A549 (cell line): ENCODE measurements at regions not wholly inside any gene's neighbourhood (a gene's known extent, or its start where the extent isn't known, plus 50 kb on each side); places are given as distances from the start of the nearest gene placed in this dataset.
A peak's percentile ranks its signal among the peaks of the same experiment; 100 is the strongest.

Source experiments
- ATAC-seq, 2 experiments: fragments of 200-7000 bp in 1 of 2; fragments of >200 bp in 1 of 2; cut with Nextera tagmentation in 1 of 2; cut with Tn5 transposase in 1 of 2; 3 replicates each; pipeline versions ENCODE4 v1.8.0 to v1.9.1; 2018 to 2020; ENCODE audit warnings: mild to moderate bottlenecking in 1 of 2, moderate library complexity in 1 of 2
- CTCF ChIA-PET: fragments of 300-600 bp; sonication (Branson Sonifier 250); formaldehyde crosslinking; extraction: SDS; loops from one replicate; lab custom pipeline; 2021; ENCODE audit warnings: antibody characterized with exemption, inconsistent platforms; lab: Yijun Ruan, JAX
- POLR2A ChIA-PET: fragments of 350-600 bp; formaldehyde crosslinking; extraction: SDS; loops from one replicate; lab custom pipeline; 2021; ENCODE audit warnings: antibody characterized with exemption, inconsistent platforms; lab: Yijun Ruan, JAX
- DNase-seq, 2 experiments: peaks; one replicate each; pipeline versions ENCODE4 v3.0.0 to v3.0.0-alpha.2; 2011 to 2016; ENCODE audit warnings: low read depth in 1 of 2, low spot score in 1 of 2
- FAIRE-seq: peaks from 2 replicates; lab custom pipeline; 2011; peaks lifted over from hg19 to GRCh38; lab: Jason Lieb, UNC
- H3K27ac ChIP-seq, 2 experiments: fragments of >200 bp; sonication (Bioruptor Twin); formaldehyde crosslinking; 3 replicates each; pipeline ENCODE4 v1.5.1; 2016 to 2017
- H3K4me1 ChIP-seq: fragments of >200 bp; sonication (Bioruptor Twin); formaldehyde crosslinking; 3 replicates; pipeline ENCODE4 v1.6.1; 2016
- H3K4me2 ChIP-seq: fragments of >200 bp; sonication (Bioruptor Twin); formaldehyde crosslinking; 3 replicates; pipeline ENCODE4 v1.6.1; 2016
- H3K4me3 ChIP-seq: fragments of >200 bp; sonication (Bioruptor Twin); formaldehyde crosslinking; 3 replicates; pipeline ENCODE4 v1.5.1; 2016
- H3K9me3 ChIP-seq: fragments of >200 bp; sonication (Bioruptor Twin); formaldehyde crosslinking; 3 replicates; pipeline ENCODE4 v1.6.1; 2016
- BHLHE40 ChIP-seq: IDR thresholded peaks from 2 replicates; pipeline ENCODE4 v1.6.1; 2012; ENCODE audit warnings: low read depth, low read length, inconsistent platforms
- CBX8 ChIP-seq: fragments of 200-600 bp; sonication (generic); IDR thresholded peaks from 2 replicates; pipeline ENCODE4 v1.6.1; 2016
- CEBPB ChIP-seq, 2 experiments: fragments of >200 bp in 1 of 2; sonication (Bioruptor Twin) in 1 of 2; formaldehyde crosslinking in 1 of 2; IDR thresholded peaks; 2 replicates each; pipeline ENCODE4 v1.6.1; 2012 to 2016
- CHD2 ChIP-seq: fragments of 150-350 bp; IDR thresholded peaks from 2 replicates; pipeline ENCODE4 v1.6.1; 2014; ENCODE audit warnings: low read length; ENCODE audit not compliant: partially characterized antibody
- CHD4 ChIP-seq: fragments of 200-600 bp; sonication (generic); IDR thresholded peaks from 2 replicates; pipeline ENCODE4 v1.6.1; 2016; ENCODE audit warnings: antibody characterized with exemption, mild to moderate bottlenecking, borderline replicate concordance
- E2F6 ChIP-seq: IDR thresholded peaks from 2 replicates; pipeline ENCODE4 v1.6.1; 2012; ENCODE audit warnings: low read depth, borderline replicate concordance
- EHMT2 ChIP-seq: fragments of 200-600 bp; sonication (generic); IDR thresholded peaks from 2 replicates; pipeline ENCODE4 v1.6.1; 2016; ENCODE audit warnings: antibody characterized with exemption, low read depth, mild to moderate bottlenecking, moderate library complexity
- EP300 ChIP-seq, 2 experiments: fragments of >200 bp; sonication (Bioruptor Twin); formaldehyde crosslinking; IDR thresholded peaks; 2 replicates in 1 of 2; 3 replicates in 1 of 2; pipeline ENCODE4 v1.6.1; 2016 to 2017
- FOSL2 ChIP-seq, 2 experiments: fragments of 450-650 bp in 1 of 2; fragments of >200 bp in 1 of 2; sonication (Bioruptor Twin) in 1 of 2; formaldehyde crosslinking; IDR thresholded peaks; 2 replicates each; pipeline versions ENCODE4 v1.5.0 to v1.6.1; 2016 to 2020; ENCODE audit warnings: mild to moderate bottlenecking in 1 of 2, moderate library complexity in 1 of 2
- GATA3 ChIP-seq: IDR thresholded peaks from 2 replicates; pipeline ENCODE4 v1.6.1; 2012; ENCODE audit warnings: borderline replicate concordance
- HEYL ChIP-seq: fragments of 250-450 bp; sonication (Bioruptor Pico); IDR thresholded peaks from 2 replicates; pipeline ENCODE4 v1.8.0; 2021; ENCODE audit warnings: mild to moderate bottlenecking, moderate library complexity
- HOXB5 ChIP-seq: fragments of 250-450 bp; sonication (Bioruptor Pico); IDR thresholded peaks from 2 replicates; pipeline ENCODE4 v1.5.0; 2020; ENCODE audit warnings: mild to moderate bottlenecking, moderate library complexity
- JUNB ChIP-seq: fragments of >200 bp; sonication (Bioruptor Twin); formaldehyde crosslinking; IDR thresholded peaks from 2 replicates; pipeline ENCODE4 v1.6.1; 2016
- MAFK ChIP-seq: fragments of 450-650 bp; IDR thresholded peaks from 2 replicates; pipeline ENCODE4 v1.6.1; 2014; ENCODE audit not compliant: partially characterized antibody
- MAZ ChIP-seq: fragments of 150-350 bp; IDR thresholded peaks from 2 replicates; pipeline ENCODE4 v1.6.1; 2014; ENCODE audit warnings: antibody characterized with exemption, low read depth, low read length, borderline replicate concordance
- MYC ChIP-seq: IDR thresholded peaks from 2 replicates; pipeline ENCODE4 v1.6.1; 2012; ENCODE audit warnings: mild to moderate bottlenecking, inconsistent platforms, low read length, improper control_type of control experiment, borderline replicate concordance
- NFE2L2 ChIP-seq: fragments of 150-350 bp; conservative IDR thresholded peaks from 2 replicates; pipeline ENCODE4 v1.6.1; 2014; ENCODE audit warnings: low read length
- RAD21 ChIP-seq, 2 experiments: fragments of >200 bp in 1 of 2; sonication (Bioruptor Twin) in 1 of 2; formaldehyde crosslinking in 1 of 2; IDR thresholded peaks in 1 of 2; conservative IDR thresholded peaks in 1 of 2; 2 replicates in 1 of 2; 3 replicates in 1 of 2; pipeline ENCODE4 v1.6.1; 2012 to 2018; ENCODE audit warnings: inconsistent platforms in 1 of 2
- RARB ChIP-seq: fragments of 250-450 bp; sonication (Bioruptor Pico); IDR thresholded peaks from 2 replicates; pipeline ENCODE4 v1.8.0; 2021; ENCODE audit warnings: mild to moderate bottlenecking, moderate library complexity
- SREBF2 ChIP-seq: fragments of 450-650 bp; IDR thresholded peaks from 2 replicates; pipeline ENCODE4 v1.6.1; 2014; ENCODE audit warnings: mild to moderate bottlenecking, moderate library complexity
- TFCP2L1 ChIP-seq: fragments of 250-450 bp; sonication (Bioruptor Pico); IDR thresholded peaks from 2 replicates; pipeline ENCODE4 v1.5.0; 2021; ENCODE audit warnings: mild to moderate bottlenecking
- USF2 ChIP-seq: fragments of 450-650 bp; IDR thresholded peaks from 2 replicates; pipeline ENCODE4 v1.6.1; 2014; ENCODE audit warnings: antibody characterized with exemption
- ZFP36 ChIP-seq: fragments of 450-650 bp; IDR thresholded peaks from 2 replicates; pipeline ENCODE4 v1.6.1; 2014; ENCODE audit warnings: borderline replicate concordance; ENCODE audit not compliant: partially characterized antibody
- WGBS: methylation state at CpG from one replicate; pipeline ENCODE4 v1.1.6; 2017; ENCODE audit errors: missing lambda C conversion rate; 5-methylcytosine and 5-hydroxymethylcytosine counted together
- TF ChIP-seq, protein P1 (sequence below): IDR thresholded peaks from 2 replicates; pipeline ENCODE4 v1.6.1; 2012
- TF ChIP-seq, protein P2 (sequence below): fragments of 200-600 bp; sonication (generic); IDR thresholded peaks from 2 replicates; pipeline ENCODE4 v1.6.1; 2016; ENCODE audit warnings: antibody characterized with exemption, mild to moderate bottlenecking, moderate library complexity
- TF ChIP-seq, protein P3 (sequence below): fragments of 150-350 bp; IDR thresholded peaks from 2 replicates; pipeline ENCODE4 v1.6.1; 2014; ENCODE audit warnings: low read depth, mild to moderate bottlenecking, low read length

DNA sequence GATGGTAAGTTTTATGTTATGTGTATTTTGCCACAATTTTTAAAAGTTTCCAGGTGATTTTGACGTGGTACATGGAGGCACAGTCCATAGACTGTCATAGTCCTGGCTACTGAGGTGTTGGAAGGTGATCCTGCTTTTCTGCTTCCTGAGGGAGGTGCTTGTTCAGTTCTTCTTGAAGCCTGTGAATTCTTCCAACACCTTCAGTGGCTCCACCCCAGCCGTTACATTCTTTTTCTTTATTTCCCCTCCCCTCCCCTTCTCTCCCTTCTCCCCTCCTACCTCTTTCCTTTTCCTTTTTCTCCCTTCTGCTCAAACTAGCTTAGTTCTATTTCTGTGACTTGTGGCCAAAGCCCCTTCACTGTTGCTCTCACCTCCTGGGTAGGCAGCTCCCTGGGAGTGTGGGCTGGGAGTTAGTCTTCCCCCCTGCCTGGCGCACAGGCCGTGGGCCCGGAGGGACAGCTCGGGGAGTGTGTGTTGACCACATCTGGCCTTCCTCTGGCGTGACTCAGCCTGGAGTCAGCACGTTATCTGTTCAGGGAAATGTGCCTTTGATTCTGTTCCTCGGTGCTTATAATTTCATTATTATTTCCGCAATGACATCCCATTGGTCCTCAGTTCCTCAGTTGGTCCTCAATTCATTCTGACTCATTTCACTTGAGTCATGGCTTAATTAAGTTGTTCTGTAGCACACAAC is 566.2 kb downstream of the TBC1D22A start:
- Histone ChIP-seq H3K9me3 (peaks cover 7% of the 10 kb centered on the region; the same call in 1 of the 3 replicates), H3K4me2 (peak overlapping the region; percentile 64), H3K4me3 (no peak overlapping the region), H3K27ac (peak overlapping the region; percentile 70 to 85), H3K4me1 (peaks cover 15% of the 10 kb centered on the region)
- ATAC-seq (peak; percentile 95 to 96), FAIRE-seq (no peak), DNase-seq (peak; percentile 67 to 76)
- WGBS = 5% methylated on average over 10 of the region's 10 CpGs
- ChIA-PET CTCF (interaction anchor here (1.0 kb wide), 1 partner anchor 13 kb away, joined by 3 read pairs; no protein-coding TSS in a partner anchor), POLR2A (interaction anchor here (0.7 to 1.6 kb wide), 2 partner anchors 8 to 49 kb away, joined by 3 to 8 read pairs; no protein-coding TSS in a partner anchor)
- TF ChIP-seq BHLHE40 (no peak), MYC (0 out of 2 replicates have a peak, but pooled peaks have one; percentile 27), FOSL2 (IDR thresholded peaks at IDR 0.05) (peak; percentile 65), FOSL2 (CRISPR knock-in tag; IDR thresholded peaks at IDR 0.05) (peak; percentile 72), USF2 (peak; percentile 39; the same call in 1 of the 2 replicates), CHD4 (no peak), RAD21 (conservative IDR thresholded peaks at IDR 0.05 in 1 of 2, IDR thresholded peaks at IDR 0.05 in 1 of 2) (peak in 1 of 2 experiments; percentile 8; a peak in 1 of 5 replicates), MAFK (peak; percentile 37), CEBPB (IDR thresholded peaks at IDR 0.05) (no peak), GATA3 (peak; percentile 64; the same call in 1 of the 2 replicates), JUNB (peak; percentile 63), TFCP2L1 (CRISPR knock-in tag) (no peak)
- TF ChIP-seq, protein P1, sequence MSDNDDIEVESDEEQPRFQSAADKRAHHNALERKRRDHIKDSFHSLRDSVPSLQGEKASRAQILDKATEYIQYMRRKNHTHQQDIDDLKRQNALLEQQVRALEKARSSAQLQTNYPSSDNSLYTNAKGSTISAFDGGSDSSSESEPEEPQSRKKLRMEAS = peak; percentile 50; the same call in 1 of the 2 replicates

- ATAC-seq (no peak), DNase-seq (no peak)
- Histone ChIP-seq H3K4me2 (no peak overlapping the region), H3K9me3 (0 out of 3 replicates have a peak, but pooled peaks cover 3% of the 10 kb centered on the region), H3K4me3 (no peak overlapping the region)
- CTCF ChIA-PET = no interaction called here
- WGBS = 98% methylated on average over 6 of the region's 6 CpGs
- TF ChIP-seq EP300 (IDR thresholded peaks at IDR 0.05) = no peak
- no peak for TF ChIP-seq CBX8
- no peak for TF ChIP-seq USF2
- TF ChIP-seq EHMT2 = no peak
- no peak for TF ChIP-seq HEYL (CRISPR knock-in tag)
- no peak for TF ChIP-seq ZFP36
- TF ChIP-seq, all 56 proteins: peak for 0
- no peak overlapping the region for H3K27ac ChIP-seq
- POLR2A ChIA-PET = no interaction called here
- no peak for FAIRE-seq
- H3K4me1 ChIP-seq = peaks cover 15% of the 10 kb centered on the region
Measured at GRCh38 chr22:47327241-47327640, 564.8 kb downstream of the TBC1D22A start.

- no peak overlapping the region for H3K4me3 ChIP-seq
- 63% methylated on average over 3 of the region's 3 CpGs for WGBS
- H3K27ac ChIP-seq = no peak overlapping the region
- H3K4me2 ChIP-seq = no peak overlapping the region
- H3K9me3 ChIP-seq = peaks cover 14% of the 10 kb centered on the region; the same call in 2 of the 3 replicates
- H3K4me1 ChIP-seq = peaks cover 15% of the 10 kb centered on the region
- no peak for DNase-seq
- no peak for FAIRE-seq
- ATAC-seq = no peak
- POLR2A ChIA-PET = no interaction called here
- CTCF ChIA-PET = no interaction called here
- TF ChIP-seq RARB (CRISPR knock-in tag) (no peak), SREBF2 (no peak), E2F6 (no peak), HOXB5 (no peak), CHD2 (no peak), MAZ (no peak), NFE2L2 (no peak), CHD4 (no peak), MYC (no peak)
- TF ChIP-seq, protein P2, sequence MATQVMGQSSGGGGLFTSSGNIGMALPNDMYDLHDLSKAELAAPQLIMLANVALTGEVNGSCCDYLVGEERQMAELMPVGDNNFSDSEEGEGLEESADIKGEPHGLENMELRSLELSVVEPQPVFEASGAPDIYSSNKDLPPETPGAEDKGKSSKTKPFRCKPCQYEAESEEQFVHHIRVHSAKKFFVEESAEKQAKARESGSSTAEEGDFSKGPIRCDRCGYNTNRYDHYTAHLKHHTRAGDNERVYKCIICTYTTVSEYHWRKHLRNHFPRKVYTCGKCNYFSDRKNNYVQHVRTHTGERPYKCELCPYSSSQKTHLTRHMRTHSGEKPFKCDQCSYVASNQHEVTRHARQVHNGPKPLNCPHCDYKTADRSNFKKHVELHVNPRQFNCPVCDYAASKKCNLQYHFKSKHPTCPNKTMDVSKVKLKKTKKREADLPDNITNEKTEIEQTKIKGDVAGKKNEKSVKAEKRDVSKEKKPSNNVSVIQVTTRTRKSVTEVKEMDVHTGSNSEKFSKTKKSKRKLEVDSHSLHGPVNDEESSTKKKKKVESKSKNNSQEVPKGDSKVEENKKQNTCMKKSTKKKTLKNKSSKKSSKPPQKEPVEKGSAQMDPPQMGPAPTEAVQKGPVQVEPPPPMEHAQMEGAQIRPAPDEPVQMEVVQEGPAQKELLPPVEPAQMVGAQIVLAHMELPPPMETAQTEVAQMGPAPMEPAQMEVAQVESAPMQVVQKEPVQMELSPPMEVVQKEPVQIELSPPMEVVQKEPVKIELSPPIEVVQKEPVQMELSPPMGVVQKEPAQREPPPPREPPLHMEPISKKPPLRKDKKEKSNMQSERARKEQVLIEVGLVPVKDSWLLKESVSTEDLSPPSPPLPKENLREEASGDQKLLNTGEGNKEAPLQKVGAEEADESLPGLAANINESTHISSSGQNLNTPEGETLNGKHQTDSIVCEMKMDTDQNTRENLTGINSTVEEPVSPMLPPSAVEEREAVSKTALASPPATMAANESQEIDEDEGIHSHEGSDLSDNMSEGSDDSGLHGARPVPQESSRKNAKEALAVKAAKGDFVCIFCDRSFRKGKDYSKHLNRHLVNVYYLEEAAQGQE = no peak
- TF ChIP-seq, protein P3, sequence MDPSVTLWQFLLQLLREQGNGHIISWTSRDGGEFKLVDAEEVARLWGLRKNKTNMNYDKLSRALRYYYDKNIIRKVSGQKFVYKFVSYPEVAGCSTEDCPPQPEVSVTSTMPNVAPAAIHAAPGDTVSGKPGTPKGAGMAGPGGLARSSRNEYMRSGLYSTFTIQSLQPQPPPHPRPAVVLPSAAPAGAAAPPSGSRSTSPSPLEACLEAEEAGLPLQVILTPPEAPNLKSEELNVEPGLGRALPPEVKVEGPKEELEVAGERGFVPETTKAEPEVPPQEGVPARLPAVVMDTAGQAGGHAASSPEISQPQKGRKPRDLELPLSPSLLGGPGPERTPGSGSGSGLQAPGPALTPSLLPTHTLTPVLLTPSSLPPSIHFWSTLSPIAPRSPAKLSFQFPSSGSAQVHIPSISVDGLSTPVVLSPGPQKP = no peak
Measured at GRCh38 chr22:47325249-47325648, 562.8 kb downstream of the TBC1D22A start.
